Activated CD4-positive, alpha-beta T cell treated with anti-CD3 and anti-CD28 coated beads, Interleukin-2, amount 50 U/mL, for 16 hours (primary cell): ENCODE measurements at regions not wholly inside any gene's neighbourhood (a gene's known extent, or its start where the extent isn't known, plus 50 kb on each side); places are given as distances from the start of the nearest gene placed in this dataset.
A peak's percentile ranks its signal among the peaks of the same experiment; 100 is the strongest.

Experiments
- DNase-seq: peaks from one replicate; pipeline ENCODE4 v3.0.0-alpha.2; 2020

- DNase-seq = no peak
Observed at GRCh38 chr5:77948476-77948875, 172.3 kb upstream of the TBCA start.

DNA sequence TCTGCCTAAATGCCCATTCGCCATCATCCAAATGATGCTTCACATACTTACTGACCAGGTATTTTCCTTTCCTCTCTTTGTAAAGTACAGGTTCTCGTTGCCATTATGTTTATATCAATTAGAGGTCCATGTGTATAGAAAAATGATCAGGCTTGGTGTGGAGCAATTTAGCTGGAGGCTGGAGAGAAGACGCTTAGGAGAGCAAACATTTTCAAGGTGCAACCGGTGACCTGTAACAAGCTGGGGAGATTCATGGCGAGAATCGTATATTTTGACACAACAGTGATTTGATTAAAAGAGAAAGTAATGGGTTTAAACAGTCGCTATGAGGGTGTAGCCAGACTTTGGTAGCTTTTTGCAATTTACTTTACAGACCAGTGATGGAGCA is 170.9 kb upstream of the TBCA start:
- no peak for DNase-seq

DNA sequence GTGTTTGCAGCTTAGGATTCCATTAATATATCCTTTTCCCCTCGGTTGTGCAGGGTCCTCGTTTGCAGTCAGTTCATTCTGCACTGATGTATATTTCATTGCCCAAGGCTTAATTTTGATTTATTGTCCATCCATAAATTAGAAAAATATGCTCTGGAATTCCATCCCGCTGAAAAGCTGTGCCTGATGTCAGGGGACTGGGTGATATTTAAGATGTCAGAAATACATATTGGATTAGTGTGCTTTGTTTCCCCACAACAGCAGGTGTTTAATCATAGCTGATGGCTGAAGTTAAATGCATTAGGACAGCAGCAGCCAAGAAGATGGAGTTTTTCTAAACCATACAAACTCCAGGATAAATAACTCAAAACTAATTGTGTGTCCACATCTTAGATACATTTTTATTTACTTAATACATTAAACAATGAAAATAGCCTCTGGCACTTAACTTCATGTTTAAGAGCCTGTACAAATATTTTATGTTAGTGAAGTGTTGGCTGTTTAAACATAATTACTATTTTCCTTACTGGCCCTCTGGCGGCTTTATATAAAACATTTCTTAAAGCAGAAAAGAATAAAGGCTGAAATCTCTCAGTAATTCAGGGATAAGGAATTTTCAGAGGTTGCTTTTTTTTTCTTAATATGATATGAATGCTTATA is 170.4 kb upstream of the TBCA start:
- no peak for DNase-seq

- DNase-seq = no peak
Observed at GRCh38 chr5:77945874-77946273, 169.7 kb upstream of the TBCA start.

DNA sequence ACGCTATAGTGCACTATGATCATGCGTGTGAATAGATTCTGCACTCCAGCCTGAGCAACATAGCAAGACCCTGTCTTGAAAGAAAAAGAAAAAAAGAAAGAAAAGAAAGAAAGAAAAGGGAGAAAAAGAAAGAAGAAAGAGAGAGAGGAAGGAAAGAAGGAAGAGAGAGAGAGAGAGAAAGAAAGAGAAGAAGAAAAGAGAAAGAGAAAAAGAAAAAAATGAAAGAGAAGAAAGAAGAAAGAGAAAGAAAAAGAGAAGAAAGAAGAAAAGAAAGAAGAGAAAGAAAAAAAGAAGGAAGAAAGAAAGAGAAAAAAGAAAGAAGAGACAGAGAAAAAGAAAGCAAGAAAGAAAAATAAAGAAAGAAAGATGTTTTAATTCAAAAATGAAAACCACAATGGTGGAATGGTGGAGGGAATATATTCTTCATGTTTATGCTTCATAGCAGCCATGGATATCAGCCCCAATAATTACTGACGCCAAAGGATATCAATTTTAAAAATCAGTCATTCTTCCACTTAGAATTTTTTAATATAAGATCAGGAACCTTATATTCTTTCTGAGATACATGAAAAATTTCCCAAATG is 168.7 kb upstream of the TBCA start:
- DNase-seq = no peak

- DNase-seq = no peak
Observed at GRCh38 chr5:77943851-77944250, 167.7 kb upstream of the TBCA start.

DNA sequence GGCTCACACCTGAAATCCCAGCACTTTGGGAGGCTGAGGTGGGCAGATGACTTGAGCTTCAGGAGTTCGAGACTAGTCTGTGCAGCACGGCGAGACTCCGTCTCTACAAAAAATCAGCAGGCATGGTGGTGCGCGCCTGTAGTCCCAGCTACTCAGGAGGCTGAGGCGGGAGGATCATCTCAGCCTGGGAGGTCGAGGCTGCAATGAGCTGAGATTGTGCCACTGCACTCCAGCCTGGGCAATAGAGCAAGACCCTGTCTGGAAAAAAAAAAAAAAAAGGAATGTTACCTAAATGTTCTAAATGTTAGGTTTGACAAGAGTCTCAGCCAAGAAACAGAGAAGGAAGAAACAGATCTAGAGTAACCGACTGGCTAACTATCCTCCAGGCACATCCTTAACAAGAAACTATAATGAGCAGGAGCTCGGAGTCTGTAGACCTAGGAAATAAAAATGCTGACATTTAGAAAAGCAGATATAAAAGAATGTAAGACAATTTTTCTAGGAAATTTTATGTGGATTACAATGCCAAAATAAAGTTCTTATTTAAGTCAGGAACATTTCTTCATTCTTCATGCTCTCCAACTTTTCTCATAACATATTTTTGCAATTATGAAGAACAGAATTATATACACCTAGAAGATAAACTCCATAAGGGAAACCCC is 166.6 kb upstream of the TBCA start:
- DNase-seq = no peak

DNA sequence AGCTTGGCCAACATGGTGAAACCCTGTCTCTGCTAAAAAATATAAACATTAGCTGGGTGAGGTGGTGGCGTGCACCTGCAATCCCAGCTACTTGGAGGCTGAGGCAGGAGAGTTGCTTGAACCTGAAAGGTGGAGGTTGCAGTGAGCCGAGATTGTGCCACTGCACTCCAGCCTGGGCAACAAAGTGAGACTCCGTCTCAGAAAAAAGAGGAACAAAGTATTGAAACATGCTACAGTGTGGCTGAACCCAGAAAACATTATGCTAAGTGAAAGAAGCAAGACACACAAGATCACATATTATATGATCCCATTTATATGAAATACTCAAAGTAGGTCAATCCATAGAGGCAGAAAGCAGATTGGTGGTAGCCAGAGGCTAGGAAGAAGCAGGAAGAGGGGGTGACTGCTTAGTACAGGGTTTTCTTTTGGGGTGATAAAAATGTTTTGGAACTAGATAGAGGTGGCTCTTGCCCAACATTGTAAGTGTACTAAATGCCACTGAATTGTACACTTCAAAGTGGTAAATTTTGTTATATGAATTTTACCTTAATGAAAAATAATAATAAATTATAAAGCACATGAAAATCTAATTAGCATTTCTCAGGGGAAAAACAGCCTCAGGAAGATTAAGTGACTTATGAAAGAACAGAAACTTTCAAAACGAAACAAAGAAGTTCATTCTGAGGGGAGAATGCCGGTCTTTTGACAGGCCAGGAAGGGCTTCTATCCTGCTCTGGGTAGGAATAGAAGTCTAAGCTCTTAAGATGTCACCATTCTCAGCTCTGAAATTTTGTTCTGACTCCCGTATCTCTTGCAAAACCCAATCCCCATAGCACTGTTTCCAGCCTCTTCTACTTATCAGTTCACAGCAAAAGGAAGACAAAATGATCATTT is 161.1 kb upstream of the TBCA start:
- DNase-seq = no peak

- no peak for DNase-seq
Observed at GRCh38 chr5:77936365-77936693, 160.2 kb upstream of the TBCA start.

DNA sequence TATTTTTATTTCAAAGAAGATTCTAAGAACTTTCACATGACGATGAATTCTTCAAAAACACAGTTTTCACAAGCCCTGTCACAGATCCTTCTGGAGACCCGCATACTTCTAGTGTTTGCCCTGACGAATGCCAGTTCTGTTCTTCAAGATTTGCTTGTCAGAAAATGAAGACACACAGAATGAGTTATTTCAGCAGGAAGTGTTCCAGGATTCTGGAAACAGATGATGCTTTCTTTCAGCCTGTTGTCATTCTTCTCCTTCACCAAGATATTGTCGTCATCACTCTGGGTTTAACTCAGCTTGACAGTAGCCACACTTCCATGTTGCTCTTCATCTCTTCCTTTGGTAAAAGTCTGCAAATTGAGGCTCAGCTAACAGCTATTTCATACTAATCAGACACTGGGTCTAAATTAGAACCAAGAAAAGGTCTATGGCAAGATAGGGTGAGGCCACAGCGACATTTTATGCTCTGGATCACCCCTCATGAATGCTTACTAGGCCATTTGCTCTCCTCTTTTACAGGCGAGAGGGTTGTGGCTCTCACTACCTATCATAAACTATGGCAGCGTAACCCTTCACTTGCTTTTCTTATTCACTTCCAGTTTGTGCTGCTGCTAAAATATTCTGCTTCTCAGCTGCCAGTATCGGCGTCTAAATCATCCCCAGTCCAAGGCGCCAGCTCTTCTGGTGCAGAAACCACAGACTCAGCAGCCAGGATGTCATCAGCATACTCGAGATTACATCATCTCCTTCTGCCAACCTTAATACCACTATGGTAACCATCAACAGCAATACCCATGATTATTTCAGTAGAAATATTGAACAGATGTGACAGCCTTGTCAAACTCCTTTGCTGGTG is 159.6 kb upstream of the TBCA start:
- peak; percentile 60 for DNase-seq

DNA sequence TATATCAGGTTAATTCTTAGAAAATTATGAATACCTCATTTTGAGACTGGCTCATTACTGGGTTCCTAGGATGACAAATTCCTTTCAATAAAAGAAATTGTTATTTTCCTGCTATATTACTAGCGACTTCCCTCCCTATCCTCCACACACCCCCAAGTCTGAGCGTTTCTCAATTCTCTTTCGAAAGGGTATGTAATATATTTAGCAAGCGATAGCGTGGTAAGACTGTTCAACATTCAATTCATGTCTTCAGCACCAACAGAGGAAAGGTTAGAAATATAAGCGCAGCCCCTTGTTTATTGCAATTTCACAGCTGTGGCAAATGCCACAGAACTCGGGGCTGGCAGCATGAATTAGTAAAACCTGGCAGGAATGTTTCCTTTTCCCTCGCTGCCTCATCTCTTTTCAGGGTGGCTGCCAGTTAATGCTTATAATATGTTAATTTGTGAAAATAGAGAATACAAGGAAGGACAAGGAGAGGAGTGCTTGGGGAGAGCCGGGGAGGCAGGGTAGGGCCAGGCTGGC is 152.7 kb upstream of the TBCA start:
- no peak for DNase-seq

DNA sequence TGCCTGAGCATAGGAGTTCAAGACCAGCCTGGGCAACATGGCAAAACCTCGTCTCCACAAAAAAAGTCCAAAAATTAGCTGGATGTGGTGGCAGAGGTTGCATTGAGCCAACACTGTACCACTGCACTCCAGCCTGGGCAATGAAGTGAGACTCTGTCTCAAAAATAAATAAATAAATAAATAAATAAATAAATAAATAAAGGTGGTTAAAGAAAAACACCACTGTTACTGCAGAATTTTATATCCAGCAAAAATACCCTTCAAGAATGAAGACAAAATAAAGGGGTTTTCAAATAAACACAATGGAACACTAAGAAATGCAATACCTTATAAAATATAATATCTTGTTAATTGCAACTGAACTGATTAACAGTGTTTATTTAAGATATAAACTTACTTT is 150.2 kb upstream of the TBCA start:
- DNase-seq = no peak

DNA sequence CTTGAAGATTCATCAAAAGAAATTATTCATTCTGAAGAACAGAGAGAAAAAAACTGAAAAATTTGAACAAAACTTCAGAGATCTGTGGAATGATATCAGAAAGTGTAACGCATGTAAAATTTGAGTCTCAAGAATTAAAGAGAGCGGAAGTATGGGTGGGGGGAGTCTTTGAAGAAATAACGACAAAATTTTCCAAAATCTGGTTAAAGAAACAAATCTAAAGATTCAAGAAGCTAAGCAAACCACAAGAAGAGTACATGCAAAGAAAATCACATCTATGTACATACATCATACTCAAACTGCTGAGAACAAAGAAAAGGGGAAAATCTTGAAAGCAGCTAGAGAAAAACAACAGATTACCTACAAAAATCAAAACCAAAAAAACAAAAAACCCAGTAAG is 149.4 kb upstream of the TBCA start:
- no peak for DNase-seq

DNA sequence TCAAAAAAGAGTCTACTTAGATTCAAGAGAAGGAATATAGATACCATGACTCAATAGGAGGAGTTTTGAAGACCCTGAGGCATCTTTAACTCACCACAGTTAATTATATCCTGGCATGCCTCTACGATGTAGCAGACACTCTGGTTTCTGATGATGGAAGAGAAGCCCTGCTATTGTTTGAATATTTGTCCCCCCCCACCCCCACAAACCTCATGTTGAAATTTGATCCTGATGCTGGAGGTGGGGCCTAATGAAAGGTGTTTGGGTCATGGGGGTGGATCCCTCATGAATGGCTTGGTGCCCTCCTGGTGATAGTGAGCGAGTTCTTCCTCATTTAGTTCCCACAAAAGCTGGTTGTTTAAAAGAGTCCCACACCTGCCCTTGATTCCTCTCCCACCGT is 147.9 kb upstream of the TBCA start:
- no peak for DNase-seq

DNA sequence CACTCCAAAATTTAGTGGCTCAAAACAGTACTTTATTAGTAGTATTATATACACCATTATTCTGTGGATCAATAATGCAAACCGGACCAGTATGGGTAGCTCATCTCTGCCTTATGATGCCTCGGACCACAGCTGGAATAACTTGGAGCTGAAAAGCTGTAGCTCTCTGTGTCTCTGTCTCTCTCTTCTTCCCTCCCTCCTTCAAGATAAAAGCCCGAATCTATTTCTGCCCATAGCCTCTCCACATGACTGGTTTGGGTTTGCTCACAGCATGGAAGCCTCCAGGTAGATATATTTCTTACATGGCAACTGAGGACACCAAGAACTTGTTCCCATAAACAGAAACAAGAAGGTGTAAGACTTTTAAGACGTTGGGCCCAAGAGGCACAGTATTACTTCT is 147.5 kb upstream of the TBCA start:
- no peak for DNase-seq

- DNase-seq = no peak
Observed at GRCh38 chr5:77921094-77921768, 145.1 kb upstream of the TBCA start.

DNA sequence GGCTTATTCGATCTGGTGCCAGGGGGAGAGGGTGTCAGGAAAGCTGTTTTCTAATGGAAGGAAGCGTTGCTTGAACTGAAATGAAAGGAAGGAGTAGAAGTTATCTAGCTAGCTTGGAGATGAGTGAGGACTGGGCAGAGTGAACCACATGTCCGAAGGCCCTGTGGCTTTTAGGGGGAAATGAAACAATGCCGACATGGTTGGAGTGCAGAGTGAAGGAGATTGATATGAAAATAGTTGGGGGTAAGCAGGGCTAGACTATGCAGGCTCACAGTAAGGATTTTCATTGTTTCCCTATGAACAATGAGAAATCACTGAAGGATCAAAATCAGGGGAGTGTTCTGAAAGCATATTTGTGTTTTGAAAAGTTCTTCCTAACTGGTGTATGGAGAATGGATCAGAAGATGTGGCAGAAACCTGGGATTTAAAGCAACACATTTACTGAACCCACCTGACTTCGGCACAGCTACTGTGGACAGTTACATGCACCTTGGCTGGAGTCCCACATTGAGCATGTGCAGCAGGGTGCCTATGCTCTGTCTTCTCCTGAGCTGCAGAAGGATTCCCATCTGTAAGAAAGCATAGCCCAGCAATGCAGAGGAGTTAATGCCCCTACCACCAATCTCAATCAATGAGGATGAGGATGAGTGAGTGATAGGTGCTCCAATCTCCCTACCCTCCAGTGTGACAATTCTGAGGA is 144.4 kb upstream of the TBCA start:
- DNase-seq = no peak

DNA sequence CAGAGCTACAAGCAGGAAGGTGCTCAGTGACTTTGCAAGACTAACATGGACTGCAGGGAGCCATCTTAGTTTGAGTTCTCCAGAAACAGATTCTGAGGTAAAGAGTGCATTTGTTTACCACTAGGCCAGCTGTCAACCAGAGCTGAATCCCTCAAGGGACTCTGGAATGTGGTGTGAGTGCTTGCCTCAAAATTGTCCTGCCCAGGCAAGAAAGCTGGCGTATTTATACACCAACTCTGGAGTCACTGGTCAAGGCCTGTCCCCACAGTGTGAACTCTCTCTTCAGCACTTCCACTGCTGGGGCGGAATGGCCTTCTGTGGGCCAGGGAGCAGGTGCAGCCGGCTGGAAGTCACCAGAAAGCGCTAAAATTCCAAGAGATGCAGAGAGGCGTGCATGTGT is 139.2 kb upstream of the TBCA start:
- DNase-seq = no peak

GRCh38 chr5:77912721-77913120 is 136.6 kb upstream of the TBCA start:
- DNase-seq = no peak

- no peak for DNase-seq
Observed at GRCh38 chr5:77910602-77911188, 134.6 kb upstream of the TBCA start.

GRCh38 chr5:77909237-77909636 is 133.1 kb upstream of the TBCA start:
- DNase-seq = no peak
